GM18519 (cell line): ENCODE measurements at regions not wholly inside any gene's neighbourhood (a gene's known extent, or its start where the extent isn't known, plus 50 kb on each side); places are given as distances from the start of the nearest gene placed in this dataset.
"Not testable (repeated sequence)": the region's sequence is repeated elsewhere in the genome, so short reads cannot be mapped to it uniquely, and the experiment has no call there.

Experiments used
- ATAC-seq: cut with Tn5 transposase; IDR thresholded peaks from one replicate; pipeline ENCODE4 v1.9.1; 2021; ENCODE audit warnings: mild to moderate bottlenecking, moderate library complexity; ENCODE audit not compliant: unreplicated experiment, low FRiP score

- no peak for ATAC-seq
These were observed 132.3 kb downstream of the CSNK2A3 start for GRCh38 chr11:11220786-11221185.

- no peak for ATAC-seq
These were observed 134.4 kb downstream of the CSNK2A3 start for GRCh38 chr11:11218629-11218986.

GRCh38 chr11:11217929-11218628 is 135.0 kb downstream of the CSNK2A3 start:
- ATAC-seq = no peak

GRCh38 chr11:11217289-11217928 is 135.6 kb downstream of the CSNK2A3 start:
- ATAC-seq = no peak

GRCh38 chr11:11215944-11216343 is 137.1 kb downstream of the CSNK2A3 start:
- no peak for ATAC-seq

GRCh38 chr11:11215058-11215815 is 137.8 kb downstream of the CSNK2A3 start:
- ATAC-seq = no peak

- no peak for ATAC-seq
These were observed 139.9 kb downstream of the CSNK2A3 start for GRCh38 chr11:11213117-11213516.

- no peak for ATAC-seq
These were observed 141.2 kb downstream of the CSNK2A3 start for GRCh38 chr11:11211888-11212287.

GRCh38 chr11:11211186-11211585 is 141.9 kb downstream of the CSNK2A3 start:
- no peak for ATAC-seq

- no peak for ATAC-seq
These were observed 142.6 kb downstream of the CSNK2A3 start for GRCh38 chr11:11210446-11210845.

- ATAC-seq = no peak
These were observed 143.1 kb downstream of the CSNK2A3 start for GRCh38 chr11:11209967-11210366.

- no peak for ATAC-seq
These were observed 144.1 kb downstream of the CSNK2A3 start for GRCh38 chr11:11208994-11209393.

GRCh38 chr11:11207428-11207827 is 145.6 kb downstream of the CSNK2A3 start:
- no peak for ATAC-seq

GRCh38 chr11:11206484-11206883 is 146.6 kb downstream of the CSNK2A3 start:
- no peak for ATAC-seq

- ATAC-seq = no peak
These were observed 150.2 kb downstream of the CSNK2A3 start for GRCh38 chr11:11202885-11203284.

- not testable (repeated sequence) for ATAC-seq
These were observed 151.7 kb downstream of the CSNK2A3 start for GRCh38 chr11:11201302-11201701.

GRCh38 chr11:11192541-11192940 is 160.5 kb downstream of the CSNK2A3 start:
- ATAC-seq = no peak

GRCh38 chr11:11189506-11189905 is 163.5 kb downstream of the CSNK2A3 start:
- no peak for ATAC-seq

GRCh38 chr11:11186249-11186648 is 166.8 kb downstream of the CSNK2A3 start:
- ATAC-seq = no peak

GRCh38 chr11:11182261-11182660 is 170.8 kb downstream of the CSNK2A3 start:
- no peak for ATAC-seq
